LNCaP clone FGC (cell line): ENCODE measurements at regions not wholly inside any gene's neighbourhood (a gene's known extent, or its start where the extent isn't known, plus 50 kb on each side); places are given as distances from the start of the nearest gene placed in this dataset.

Experiments used
- DNase-seq: peaks from one replicate; pipeline ENCODE4 v3.0.0-alpha.2; 2011; ENCODE audit warnings: low read depth
- H3K4me3 ChIP-seq: 2 replicates; pipeline ENCODE4 v1.5.1; 2011; ENCODE audit warnings: mild to moderate bottlenecking, low read depth, low read length, control low read depth
- CTCF ChIP-seq: IDR thresholded peaks from 2 replicates; pipeline ENCODE4 v1.5.1; 2012; ENCODE audit warnings: mild to moderate bottlenecking; ENCODE audit not compliant: control insufficient read depth, insufficient read depth; ENCODE audit errors: extremely low read depth

DNA sequence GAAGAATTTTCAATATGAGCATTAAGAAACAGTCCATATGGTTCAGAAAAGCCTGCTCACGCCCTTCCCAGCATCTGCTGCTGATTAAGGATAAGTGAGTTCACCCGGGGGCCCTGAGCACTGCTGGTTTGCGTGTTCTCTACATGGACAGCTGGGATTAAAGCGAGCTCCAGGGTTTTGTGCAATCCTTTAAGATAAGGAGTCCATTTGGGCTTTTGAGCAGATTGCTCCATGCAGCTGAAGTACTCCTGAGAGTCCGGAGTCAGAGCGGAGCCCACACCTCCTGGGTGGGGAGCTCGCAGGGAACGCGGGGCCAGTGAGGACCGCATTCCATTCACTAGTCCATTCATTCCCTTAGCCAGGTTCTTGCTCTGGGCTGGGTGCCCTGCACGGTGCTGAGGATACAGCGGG, 149.3 kb upstream of the COL5A1 start:
- DNase-seq: no peak
- TF ChIP-seq CTCF: no peak
- no peak overlapping the region for H3K4me3 ChIP-seq

GRCh38 chr9:134492721-134493460, 148.7 kb upstream of the COL5A1 start:
- no peak for DNase-seq
- TF ChIP-seq CTCF: no peak
- no peak overlapping the region for H3K4me3 ChIP-seq

DNA sequence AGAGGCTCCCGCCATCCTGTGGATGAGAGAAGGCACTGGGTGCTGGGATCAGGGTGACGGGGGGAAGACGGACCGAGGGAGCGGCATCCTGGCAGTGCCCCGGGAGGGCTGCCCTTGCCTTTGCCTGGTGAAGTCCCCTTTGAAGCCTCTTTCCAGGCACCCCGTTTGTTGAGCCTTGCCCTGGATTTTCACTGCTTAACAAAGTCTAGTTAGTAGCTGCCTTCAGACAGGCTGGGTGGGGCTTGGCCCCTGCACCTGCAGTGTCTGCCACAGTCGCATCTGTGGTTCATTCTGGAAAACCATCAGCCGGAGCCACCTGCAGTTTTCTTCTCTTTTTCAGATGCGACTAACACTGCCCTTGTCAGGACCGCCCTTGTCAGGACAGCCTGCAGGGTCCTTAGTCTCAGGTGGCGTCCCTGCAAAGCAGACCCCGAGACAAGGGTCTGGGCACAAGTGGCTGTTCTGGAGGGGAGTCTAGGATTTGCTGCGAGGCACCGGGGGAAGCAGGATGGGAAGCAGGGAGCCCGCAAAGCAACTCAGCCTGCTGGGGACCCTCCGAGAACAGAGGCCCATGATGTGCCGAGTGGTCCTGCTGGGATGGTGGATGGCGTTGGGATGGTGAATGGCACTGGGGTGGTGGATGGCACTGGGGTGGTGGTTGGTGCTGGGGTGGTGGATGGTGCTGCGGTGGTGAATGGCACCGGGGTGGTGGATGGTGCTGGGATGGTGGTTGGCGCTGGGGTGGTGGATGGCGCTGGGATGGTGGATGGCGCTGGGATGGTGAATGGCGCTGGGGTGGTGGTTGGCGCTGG, 147.9 kb upstream of the COL5A1 start:
- no peak overlapping the region for H3K4me3 ChIP-seq
- no peak for DNase-seq
- no peak for TF ChIP-seq CTCF

DNA sequence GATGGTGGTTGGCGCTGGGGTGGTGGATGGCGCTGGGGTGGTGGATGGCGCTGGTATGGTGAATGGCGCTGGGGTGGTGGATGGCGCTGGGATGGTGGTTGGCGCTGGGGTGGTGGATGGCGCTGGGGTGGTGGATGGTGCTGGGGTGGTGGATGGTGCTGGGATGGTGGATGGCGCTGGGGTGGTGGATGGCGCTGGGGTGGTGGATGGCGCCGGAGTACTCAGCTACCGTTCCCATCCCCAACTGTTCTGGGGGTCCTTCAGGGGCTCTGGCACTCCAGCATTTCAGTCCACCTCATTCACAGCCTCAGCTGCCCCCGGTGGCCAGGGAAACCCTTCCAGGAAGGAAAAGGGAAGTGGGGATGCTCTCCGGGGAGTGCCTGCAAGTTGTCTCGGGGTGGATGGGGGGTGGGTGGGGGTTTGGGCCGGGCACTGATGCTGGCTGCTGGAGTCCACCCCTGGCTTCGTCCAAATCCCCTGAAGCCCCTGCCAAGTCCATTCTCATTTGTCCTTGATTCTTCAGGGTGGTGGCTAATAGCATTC, 147.3 kb upstream of the COL5A1 start:
- no peak for DNase-seq
- no peak for TF ChIP-seq CTCF
- no peak overlapping the region for H3K4me3 ChIP-seq

DNA sequence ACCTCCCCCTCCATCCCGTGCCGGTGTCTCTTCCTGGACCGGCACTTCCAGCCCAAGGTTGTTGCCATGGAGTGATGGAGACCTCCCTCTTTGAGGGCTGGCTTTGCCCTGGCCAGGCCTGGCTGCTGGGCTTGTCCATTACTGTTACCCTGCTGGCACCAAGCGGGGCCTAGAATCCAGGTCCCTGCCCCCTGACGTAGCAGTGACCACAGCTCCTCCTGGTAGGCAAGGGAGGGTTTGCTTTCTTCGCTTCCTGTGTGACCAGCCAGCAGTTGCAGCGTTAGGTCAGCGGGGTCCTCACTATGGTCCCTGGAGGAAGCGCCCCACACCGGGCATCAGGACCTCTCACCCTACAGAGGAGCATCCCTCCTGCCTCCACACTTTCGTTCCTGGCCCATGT, 146.7 kb upstream of the COL5A1 start:
- TF ChIP-seq CTCF: no peak
- no peak for DNase-seq
- H3K4me3 ChIP-seq: no peak overlapping the region

GRCh38 chr9:134495881-134496412, 145.7 kb upstream of the COL5A1 start:
- no peak for DNase-seq
- TF ChIP-seq CTCF: no peak
- no peak overlapping the region for H3K4me3 ChIP-seq
